HG02852 (cell line): ENCODE measurements at regions not wholly inside any gene's neighbourhood (a gene's known extent, or its start where the extent isn't known, plus 50 kb on each side); places are given as distances from the start of the nearest gene placed in this dataset.

Experiments used
- ATAC-seq: cut with Tn5 transposase; IDR thresholded peaks from one replicate; pipeline ENCODE4 v1.9.1; 2021; ENCODE audit warnings: mild to moderate bottlenecking, moderate library complexity; ENCODE audit not compliant: unreplicated experiment

GRCh38 chr15:66832664-66833063, 130.6 kb downstream of the SMAD6 start:
- no peak for ATAC-seq

- no peak for ATAC-seq
Measured at GRCh38 chr15:66833371-66833770, 131.3 kb downstream of the SMAD6 start.

- no peak for ATAC-seq
Measured at GRCh38 chr15:66833803-66834202, 131.8 kb downstream of the SMAD6 start.

GRCh38 chr15:66834881-66835878, 133.1 kb downstream of the SMAD6 start:
- ATAC-seq = no peak

DNA sequence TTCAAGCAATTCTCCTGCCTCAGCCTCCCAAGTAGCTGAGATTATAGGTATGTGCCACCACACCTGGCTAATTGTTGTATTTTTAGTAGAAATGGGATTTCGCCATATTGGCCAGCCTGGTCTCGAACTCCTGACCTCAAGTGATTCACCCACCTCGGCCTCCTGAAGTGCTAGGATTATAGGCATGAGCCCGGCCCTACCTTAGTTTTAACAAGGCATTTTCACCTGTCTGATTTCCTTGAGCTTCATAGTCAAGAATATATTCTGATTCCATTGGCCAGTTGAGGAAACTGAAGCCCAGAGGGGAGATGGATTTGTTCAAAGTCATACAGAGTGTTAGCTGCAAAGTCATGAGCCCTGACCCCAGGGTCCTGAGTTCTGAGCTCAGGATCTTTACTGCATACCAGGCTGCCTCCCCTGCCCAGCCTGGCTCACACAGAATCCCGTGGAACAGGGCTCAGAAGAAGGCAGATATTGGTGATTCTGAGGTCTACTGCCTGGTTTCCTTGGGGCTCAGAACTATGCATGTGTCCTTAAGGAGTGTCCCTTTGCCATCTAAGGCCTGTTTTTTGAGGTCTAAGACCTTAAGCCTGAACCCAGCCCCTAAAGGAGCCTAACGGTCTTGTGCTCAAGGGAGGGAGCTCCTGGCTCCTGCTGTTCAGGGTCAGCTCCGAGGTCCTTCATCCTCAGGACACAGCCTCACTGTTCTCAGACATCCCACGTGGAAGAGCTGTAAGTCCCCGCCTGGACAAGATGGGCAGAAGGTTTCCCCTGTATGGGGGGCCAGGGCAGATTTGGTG, 134.4 kb downstream of the SMAD6 start:
- no peak for ATAC-seq

GRCh38 chr15:66838202-66838601, 136.2 kb downstream of the SMAD6 start:
- ATAC-seq = no peak

GRCh38 chr15:66838671-66839239, 136.7 kb downstream of the SMAD6 start:
- ATAC-seq = no peak

GRCh38 chr15:66839506-66840112, 137.6 kb downstream of the SMAD6 start:
- ATAC-seq = no peak

DNA sequence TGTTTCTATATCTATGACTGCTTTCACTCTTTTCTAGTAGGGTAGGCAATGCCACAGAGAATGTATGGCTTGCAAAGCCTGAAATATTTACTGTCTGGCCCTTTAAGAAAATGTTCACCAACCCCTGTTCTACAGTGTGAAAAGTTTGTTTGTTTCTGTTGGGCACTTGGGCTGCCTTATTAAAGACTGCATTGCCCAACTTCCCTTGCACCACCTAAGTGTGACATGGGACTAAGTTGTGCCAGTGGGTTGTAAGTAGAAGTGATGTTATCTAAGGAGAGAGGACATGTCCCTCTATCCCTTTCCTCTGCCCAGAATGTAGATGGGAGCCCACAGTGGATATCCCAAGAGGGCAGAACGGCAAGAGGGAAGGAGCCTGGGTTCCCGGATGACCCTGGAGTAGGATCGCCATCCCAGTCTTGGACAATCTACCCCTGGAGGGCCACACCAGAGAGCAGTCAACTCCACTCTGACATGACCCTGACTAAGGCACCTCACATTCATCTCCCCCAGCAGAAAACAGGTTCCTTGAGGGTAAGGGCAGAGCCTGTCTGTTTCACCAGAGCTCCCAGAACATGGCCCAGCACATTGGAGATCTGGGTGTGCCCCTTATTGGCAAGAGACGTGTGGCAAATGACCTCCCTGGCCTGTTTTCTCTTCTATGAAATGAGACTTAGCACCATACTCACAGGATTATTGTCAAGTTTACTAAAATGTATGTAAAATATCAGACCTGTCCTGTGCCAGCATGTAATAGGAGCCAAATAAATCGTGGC, 138.8 kb downstream of the SMAD6 start:
- ATAC-seq = no peak

DNA sequence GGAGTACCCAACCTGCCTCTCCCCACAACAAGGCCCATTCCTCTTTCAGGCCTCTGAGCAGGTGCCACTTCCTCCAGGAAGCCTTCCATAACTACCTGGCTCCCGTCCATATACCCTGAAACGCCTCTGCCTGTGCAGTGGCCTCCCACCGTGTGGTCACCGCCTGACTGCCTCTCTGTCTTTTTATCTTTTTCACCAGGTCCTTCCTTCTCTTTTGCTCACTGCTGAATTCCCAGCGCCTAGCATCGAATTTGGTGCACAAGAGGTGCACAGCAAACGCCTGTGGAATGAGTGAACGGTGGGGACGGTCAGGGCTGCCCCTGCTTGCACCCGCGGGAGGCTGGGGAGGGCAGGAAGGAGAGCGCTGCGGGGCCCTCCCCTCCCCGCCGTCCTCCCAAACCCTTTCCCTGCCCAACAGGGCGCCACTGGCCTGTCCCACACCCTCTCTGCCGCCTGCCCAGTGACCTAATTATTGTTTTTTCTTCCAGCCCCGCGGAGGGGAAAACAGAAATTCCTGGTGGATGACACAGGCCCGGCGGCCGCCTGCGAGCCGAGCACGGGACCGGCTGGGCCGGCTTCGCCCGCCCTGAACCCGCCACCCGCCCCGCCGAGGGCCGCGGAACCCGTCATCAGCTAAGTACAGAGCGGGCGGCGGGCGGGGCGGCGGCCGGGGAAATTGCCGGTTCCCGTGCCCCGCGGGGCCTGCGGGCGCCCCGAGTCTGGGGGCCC, 140.1 kb downstream of the SMAD6 start:
- ATAC-seq = no peak

DNA sequence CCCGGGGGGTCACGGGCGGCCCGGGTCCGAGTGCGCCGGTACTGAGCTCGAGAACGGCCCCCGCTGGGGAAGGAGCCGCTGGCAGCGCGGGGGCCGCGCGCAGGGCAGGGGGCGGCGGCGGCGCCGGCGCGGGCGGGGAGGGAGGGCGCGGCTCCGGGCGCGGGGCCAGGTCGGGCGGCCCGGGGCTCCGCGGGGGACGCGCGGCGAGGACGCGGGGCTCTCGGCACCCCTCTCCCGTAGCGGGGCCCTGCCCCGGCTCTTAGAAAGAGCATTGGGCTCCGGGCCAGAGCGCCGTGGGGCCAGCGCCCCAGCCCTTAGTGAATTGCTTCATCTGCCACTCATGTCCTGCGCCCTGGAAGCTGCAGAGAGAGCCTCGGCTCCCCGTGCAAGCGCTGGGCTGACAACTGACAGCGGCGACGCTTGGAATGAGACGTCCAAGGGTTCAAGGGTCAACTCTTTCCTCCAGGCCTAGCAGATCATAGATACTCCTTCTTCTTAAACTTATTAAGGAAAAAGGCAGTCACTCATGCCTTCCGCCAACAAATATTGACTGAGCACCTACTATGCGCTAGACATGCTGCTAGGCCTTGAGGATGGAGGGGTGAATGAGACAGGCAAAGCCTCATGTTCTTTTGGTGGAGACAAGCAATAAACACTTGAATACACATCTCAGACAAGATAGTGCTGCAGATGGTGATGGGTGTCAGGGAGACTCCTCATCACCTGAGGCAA, 140.8 kb downstream of the SMAD6 start:
- ATAC-seq = no peak

DNA sequence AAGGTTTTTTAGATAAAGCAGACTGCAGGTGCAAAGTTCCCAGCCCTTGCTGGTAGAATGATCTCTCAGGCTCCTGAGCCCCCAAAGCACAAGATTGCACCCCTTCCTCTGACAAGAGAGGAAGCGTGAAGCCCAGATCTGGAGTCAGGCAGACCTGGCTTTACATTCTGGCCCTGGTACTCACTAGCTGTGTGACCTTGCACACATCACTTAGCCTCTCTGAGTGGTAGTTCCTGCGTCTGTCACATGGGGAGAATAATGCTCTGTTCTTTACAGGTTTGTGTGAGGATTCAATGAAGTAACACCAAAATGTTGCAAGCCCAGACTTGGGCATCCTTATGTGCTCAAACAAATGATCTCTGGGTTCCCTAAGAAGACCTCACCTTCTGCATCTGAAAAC, 141.5 kb downstream of the SMAD6 start:
- ATAC-seq = no peak

DNA sequence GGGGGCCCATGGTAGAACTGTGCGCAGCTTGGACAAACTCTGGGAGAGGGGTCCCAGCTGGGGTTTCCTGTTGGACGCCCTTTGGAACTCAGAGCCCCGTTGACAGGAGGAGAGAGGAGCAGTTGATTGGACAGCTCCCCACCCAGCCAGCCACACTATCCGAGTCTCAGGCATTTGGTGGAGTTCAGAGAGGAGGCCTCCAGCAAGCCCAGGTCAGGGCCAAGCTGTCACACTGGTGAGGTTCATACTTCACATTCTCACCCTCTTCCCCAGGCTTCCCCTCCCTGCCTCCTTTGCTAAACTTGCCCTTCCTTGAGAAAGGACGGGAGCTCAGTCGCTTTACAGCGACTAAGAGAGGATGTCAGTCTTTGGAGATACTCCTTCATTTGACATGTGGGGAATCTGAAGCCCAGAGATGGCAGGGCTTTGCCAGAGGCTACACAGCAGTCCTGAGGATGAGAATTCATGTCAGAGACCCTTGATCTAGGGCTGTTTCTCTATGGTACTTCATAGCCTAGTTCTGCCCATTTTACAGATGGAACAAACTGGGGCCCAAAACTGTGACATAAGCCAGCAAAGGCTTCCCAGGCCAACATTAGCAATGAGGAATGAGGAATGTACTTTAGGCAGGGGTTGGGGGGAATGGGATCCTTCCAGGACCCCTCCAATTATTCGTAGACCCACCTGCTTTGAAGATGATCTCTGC, 142.2 kb downstream of the SMAD6 start:
- ATAC-seq = no peak

- ATAC-seq = no peak
Measured at GRCh38 chr15:66844747-66845145, 142.7 kb downstream of the SMAD6 start.

DNA sequence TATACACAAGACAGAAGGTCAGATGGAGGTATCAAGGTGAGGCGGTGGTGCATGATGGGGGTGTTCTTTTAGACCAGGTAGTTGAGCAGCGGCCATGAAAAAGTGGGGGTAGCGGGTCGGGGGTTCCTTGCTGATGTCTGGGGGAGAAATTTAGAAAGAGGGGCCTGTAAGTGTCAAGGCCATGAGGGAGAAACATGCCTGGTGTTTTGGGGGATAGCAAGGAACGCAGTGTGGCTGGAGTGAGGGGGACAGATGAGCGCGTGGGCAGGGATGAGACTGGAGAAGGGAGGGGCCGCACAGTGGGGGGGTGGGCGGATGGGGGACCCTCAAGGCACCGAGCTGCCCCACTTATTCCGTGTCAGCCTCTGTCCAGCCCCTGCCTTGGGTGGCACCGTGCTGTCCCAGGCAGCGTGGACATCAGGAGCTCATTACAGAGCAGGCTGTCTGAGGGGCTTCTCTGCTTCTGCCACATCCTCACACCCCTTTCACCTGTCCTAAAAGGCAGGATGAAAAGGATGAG, 143.3 kb downstream of the SMAD6 start:
- no peak for ATAC-seq

DNA sequence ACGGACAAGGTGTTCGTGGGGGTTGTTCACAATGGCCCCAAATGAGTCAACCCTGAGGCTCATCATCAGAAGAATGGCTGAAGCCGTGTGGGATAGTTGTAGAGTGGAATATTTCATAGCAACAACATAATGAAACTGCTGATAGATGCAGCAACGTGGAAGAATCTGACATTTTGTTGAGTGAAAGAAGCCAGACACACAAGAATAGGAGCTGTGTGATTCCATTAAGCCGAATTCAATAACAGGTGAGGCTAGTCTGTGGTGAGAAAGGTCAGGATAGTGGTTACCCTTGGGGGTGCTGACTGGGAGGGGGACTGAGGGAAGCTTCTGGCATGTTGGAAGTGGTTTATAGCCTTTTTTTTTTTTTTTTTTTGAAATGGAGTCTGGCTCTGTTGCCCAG, 144.0 kb downstream of the SMAD6 start:
- ATAC-seq = no peak

DNA sequence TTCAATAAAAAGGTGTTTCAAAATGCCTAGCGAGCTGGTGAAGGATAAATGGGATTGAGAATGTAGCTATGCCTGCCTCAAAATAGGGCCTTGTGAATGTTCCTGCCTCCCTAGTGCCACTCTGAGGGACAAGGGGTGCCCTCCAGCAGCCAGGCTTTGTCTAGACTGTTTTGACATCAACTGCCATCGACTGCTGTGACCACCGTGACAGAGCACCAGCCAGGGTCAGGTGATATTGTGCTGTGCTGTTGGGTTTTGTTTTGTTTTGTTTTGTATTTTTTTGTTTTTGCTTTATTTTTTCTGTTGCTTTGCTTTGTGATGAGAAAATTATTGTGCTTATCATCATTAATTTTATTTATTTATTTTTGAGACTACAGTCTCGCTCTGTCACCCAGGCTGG, 144.8 kb downstream of the SMAD6 start:
- ATAC-seq = no peak

DNA sequence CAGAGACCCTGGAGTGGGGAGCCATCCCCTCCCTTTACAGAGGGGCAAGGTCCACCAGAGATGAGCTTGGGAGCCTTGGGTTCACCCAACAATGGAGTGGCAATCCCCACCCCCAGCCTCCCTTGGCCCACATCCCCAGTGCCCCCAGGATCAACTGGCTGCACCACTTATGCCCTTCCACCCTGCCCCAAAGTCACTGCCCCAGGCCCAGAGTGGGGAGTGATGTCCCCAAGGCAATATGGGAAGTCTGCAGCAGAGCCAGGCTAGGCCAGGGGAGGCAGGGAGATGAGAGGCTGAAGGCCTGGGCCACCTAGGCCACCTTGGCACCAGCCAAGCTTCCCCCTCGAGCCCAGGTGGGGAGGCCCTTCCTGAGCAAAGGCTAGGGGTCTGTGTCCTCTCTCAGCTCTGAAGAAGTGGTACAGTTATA, 145.5 kb downstream of the SMAD6 start:
- no peak for ATAC-seq
